Epithelial cell of proximal tubule (primary cell): ENCODE measurements at regions not wholly inside any gene's neighbourhood (a gene's known extent, or its start where the extent isn't known, plus 50 kb on each side); places are given as distances from the start of the nearest gene placed in this dataset.

Source experiments
- DNase-seq: peaks from one replicate; pipeline ENCODE4 v3.0.0-alpha.2; 2011; ENCODE audit warnings: low read depth
- H3K4me3 ChIP-seq: 2 replicates; pipeline ENCODE4 v1.5.1; 2011; ENCODE audit warnings: low read depth, mild to moderate bottlenecking, low read length
- TF ChIP-seq, protein P1 (sequence below): conservative IDR thresholded peaks from 2 replicates; pipeline ENCODE4 v1.5.1; 2012; ENCODE audit warnings: low read depth, mild to moderate bottlenecking, low read length

DNA sequence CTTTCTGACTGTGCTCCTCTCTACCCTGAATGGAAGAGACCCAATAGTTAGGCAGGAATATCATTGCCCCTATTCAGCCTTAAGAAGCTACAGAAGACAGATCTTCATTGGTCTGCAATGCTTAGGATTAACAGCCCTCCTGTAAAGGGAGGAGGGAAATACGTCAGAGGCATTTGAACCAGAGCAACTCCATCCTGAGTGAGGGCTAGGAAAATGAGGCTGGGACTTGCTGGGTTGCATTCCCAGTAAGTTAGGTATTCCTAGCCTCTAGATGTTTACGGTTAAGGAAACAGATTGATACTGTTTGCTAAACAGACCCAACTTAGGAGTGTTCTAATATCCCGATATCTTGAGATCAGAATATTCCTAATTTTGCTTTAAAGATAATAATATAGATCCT, 63.5 kb downstream of the PCDH18 start:
- TF ChIP-seq, protein P1, sequence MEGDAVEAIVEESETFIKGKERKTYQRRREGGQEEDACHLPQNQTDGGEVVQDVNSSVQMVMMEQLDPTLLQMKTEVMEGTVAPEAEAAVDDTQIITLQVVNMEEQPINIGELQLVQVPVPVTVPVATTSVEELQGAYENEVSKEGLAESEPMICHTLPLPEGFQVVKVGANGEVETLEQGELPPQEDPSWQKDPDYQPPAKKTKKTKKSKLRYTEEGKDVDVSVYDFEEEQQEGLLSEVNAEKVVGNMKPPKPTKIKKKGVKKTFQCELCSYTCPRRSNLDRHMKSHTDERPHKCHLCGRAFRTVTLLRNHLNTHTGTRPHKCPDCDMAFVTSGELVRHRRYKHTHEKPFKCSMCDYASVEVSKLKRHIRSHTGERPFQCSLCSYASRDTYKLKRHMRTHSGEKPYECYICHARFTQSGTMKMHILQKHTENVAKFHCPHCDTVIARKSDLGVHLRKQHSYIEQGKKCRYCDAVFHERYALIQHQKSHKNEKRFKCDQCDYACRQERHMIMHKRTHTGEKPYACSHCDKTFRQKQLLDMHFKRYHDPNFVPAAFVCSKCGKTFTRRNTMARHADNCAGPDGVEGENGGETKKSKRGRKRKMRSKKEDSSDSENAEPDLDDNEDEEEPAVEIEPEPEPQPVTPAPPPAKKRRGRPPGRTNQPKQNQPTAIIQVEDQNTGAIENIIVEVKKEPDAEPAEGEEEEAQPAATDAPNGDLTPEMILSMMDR = no peak
- no peak for DNase-seq
- no peak overlapping the region for H3K4me3 ChIP-seq

DNA sequence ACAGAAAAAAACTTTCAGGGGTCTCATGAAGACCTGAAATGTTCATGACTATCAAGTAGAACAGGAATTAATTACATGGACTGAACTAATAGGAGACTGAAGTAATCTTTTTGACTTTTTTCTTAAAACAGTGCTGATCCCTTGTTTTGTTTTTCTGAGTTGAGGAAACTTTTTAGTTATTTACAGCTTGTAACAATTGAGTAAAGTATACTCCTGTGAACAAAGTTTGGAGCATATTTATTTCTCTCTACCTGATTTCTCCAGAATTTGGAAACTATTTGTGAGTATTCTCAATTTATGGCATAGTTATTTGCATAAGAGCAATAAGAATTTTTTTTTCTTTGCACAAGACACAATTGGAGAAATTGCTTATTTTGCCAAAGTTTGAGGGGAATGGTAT, 64.8 kb downstream of the PCDH18 start:
- H3K4me3 ChIP-seq = no peak overlapping the region
- DNase-seq = no peak
- TF ChIP-seq, protein P1 = no peak

DNA sequence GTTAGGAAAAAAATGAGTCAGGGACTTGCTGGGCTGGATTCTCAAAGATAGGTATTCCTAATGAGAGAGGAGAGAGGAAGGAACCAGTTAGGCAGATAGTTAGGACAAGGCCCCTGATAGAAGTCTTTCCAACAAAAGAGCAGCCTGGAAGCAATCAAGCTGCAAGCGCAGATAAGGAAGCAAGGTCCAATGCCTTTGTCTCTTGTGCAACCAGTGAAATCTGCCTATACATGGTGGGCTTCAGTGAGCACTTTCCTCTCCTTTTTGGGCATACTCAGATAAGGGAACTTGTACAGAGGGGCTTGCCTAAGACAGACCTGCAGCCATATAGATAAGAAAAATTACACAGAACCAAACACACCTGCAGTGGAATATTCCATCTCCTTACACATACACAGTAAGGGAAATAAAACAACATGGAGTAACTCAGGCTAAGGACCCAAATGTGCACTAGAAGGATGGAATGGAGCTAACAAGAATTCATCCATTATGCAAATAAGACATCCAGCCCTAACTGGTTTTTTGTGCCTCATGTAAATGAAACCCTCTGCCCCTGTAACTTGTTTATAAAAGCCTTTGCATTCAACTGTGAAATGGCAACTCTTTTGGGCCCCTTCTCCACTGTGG, 68.8 kb downstream of the PCDH18 start:
- H3K4me3 ChIP-seq = no peak overlapping the region
- TF ChIP-seq, protein P1 = no peak
- DNase-seq = no peak

DNA sequence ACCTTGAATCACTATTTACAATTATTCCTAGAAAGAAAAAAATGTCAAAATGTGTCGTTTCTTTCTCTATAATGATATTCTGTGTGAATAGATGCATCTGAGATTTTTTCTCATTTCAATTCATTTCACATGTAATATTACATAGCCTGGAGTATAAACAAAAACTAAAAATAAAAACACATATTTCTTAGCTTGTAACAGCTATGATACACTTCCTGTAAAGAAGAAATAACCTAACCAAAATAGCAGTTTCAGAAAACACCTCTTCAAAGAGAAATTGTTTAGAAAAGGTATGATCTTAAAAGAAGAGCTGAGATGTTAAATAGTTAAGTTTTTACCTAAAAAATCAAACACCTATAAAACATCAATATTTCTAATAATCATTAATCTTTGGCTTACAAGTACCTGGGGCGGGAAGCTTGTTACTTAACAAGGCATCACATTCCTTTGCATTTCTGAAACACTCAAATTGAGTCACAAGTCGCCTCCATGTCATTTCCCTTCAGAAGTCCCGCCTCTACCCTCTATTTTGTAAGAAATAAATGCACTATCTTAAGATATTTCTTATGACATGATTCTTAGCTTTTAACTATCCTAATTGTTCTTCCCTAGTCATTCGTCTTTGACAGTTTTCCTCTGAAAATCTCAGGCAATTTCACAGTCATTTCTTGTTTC, 76.5 kb downstream of the PCDH18 start:
- DNase-seq = no peak
- TF ChIP-seq, protein P1 = no peak
- H3K4me3 ChIP-seq = no peak overlapping the region

DNA sequence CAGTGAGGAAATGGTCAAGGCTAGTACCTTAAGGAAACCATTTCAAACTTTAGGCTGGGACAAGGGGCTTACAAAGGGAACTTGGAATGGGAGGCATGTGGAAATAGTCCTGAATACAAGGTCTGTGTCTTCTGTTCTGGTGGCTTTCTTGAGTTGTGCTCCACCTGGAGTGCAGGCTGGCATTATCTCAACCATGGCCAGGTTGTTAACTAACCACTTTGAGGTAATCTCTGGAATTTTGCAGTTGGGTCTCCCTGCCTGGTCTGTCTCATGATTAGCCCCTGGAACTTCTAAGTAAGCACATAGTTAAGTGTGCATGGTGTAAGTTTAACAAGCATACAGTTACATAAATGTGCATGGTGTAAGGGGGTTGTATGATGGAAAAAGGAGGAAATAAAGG, 77.5 kb downstream of the PCDH18 start:
- DNase-seq = no peak
- TF ChIP-seq, protein P1 = no peak
- no peak overlapping the region for H3K4me3 ChIP-seq

DNA sequence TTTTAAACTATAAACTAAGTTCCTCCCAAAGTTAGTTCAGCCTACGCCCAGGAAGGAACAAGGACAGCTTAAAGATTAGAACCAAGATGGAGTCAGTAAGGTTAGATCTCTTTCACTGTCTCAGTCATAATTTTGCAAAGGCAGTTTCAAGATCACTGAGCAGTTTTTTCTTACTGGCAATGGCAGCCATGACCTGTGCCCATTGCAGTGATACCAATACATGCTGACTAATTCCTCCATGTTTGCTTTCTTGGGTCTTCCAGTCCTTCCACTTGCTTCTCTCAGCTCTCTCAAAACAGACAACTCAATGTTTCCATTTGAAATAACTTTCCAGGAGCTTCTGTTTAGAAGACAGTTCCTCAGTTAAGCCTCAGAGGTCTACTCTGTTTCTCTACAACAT, 79.5 kb downstream of the PCDH18 start:
- H3K4me3 ChIP-seq = no peak overlapping the region
- TF ChIP-seq, protein P1 = no peak
- DNase-seq = no peak
